Mesendoderm (in vitro differentiated cells): ENCODE measurements at regions not wholly inside any gene's neighbourhood (a gene's known extent, or its start where the extent isn't known, plus 50 kb on each side); places are given as distances from the start of the nearest gene placed in this dataset.

Experiments used
- DNase-seq: peaks from one replicate; pipeline ENCODE4 v3.0.0; 2013
- H2AK5ac ChIP-seq: 2 replicates; pipeline ENCODE4 v1.6.1; 2013; ENCODE audit warnings: low read length, inconsistent platforms
- H2BK120ac ChIP-seq: 2 replicates; pipeline ENCODE4 v1.6.1; 2013; ENCODE audit warnings: low read depth, mild to moderate bottlenecking, low read length, moderate library complexity, mixed read lengths
- H2BK15ac ChIP-seq: replicated peaks from 2 replicates; pipeline ENCODE4 v1.6.1; 2013; ENCODE audit warnings: low read depth, mild to moderate bottlenecking, moderate library complexity
- H2BK5ac ChIP-seq: 2 replicates; pipeline ENCODE4 v1.6.1; 2013; ENCODE audit warnings: low read length, inconsistent platforms
- H3K18ac ChIP-seq: 2 replicates; pipeline ENCODE4 v1.6.1; 2013; ENCODE audit warnings: mild to moderate bottlenecking, low read length, mixed read lengths
- H3K23ac ChIP-seq: one replicate; pipeline ENCODE4 v1.6.1; 2013; ENCODE audit warnings: low read length
- H3K27ac ChIP-seq: 2 replicates; pipeline ENCODE4 v1.5.1; 2013; ENCODE audit warnings: low read depth, mild to moderate bottlenecking, inconsistent platforms, low read length, moderate library complexity
- H3K27me3 ChIP-seq: 2 replicates; pipeline ENCODE4 v1.6.1; 2013; ENCODE audit warnings: low read length, control low read depth, mild to moderate bottlenecking, inconsistent platforms; ENCODE audit not compliant: insufficient read depth, poor library complexity
- H3K36me3 ChIP-seq: 2 replicates; pipeline ENCODE4 v1.6.1; 2013; ENCODE audit warnings: low read length, inconsistent platforms; ENCODE audit not compliant: control insufficient read depth, insufficient read depth
- H3K4ac ChIP-seq: one replicate; pipeline ENCODE4 v1.6.1; 2013; ENCODE audit warnings: low read depth, mild to moderate bottlenecking, low read length, moderate library complexity
- H3K4me1 ChIP-seq: 2 replicates; pipeline ENCODE4 v1.6.1; 2013; ENCODE audit warnings: low read depth, low read length, inconsistent platforms; ENCODE audit not compliant: control insufficient read depth
- H3K4me2 ChIP-seq: 2 replicates; pipeline ENCODE4 v1.6.1; 2013; ENCODE audit warnings: low read length
- H3K4me3 ChIP-seq: 2 replicates; pipeline ENCODE4 v1.5.1; 2013; ENCODE audit warnings: mild to moderate bottlenecking, low read length
- H3K56ac ChIP-seq: one replicate; pipeline ENCODE4 v1.6.1; 2013; ENCODE audit warnings: low read length
- H3K79me1 ChIP-seq: 2 replicates; pipeline ENCODE4 v1.6.1; 2013; ENCODE audit warnings: low read length, inconsistent platforms
- H3K79me2 ChIP-seq: 2 replicates; pipeline ENCODE4 v1.6.1; 2013; ENCODE audit warnings: mild to moderate bottlenecking, low read length; ENCODE audit not compliant: control insufficient read depth, insufficient read depth
- H3K9ac ChIP-seq: 2 replicates; pipeline ENCODE4 v1.6.1; 2013; ENCODE audit warnings: low read length, inconsistent platforms
- H4K5ac ChIP-seq: one replicate; pipeline ENCODE4 v1.6.1; 2013; ENCODE audit warnings: low read length
- H4K8ac ChIP-seq: one replicate; pipeline ENCODE4 v1.6.1; 2013; ENCODE audit warnings: low read depth, mild to moderate bottlenecking, control low read depth, low read length, moderate library complexity
- WGBS: extraction: QIAGEN DNeasy Blood & Tissue Kit; methylation state at CpG from one replicate; pipeline ENCODE4 v1.1.7; 2013; ENCODE audit warnings: low lambda C conversion rate, missing lambda C conversion rate; ENCODE audit not compliant: insufficient coverage; ENCODE audit errors: extremely low coverage; 5-methylcytosine and 5-hydroxymethylcytosine counted together

DNA sequence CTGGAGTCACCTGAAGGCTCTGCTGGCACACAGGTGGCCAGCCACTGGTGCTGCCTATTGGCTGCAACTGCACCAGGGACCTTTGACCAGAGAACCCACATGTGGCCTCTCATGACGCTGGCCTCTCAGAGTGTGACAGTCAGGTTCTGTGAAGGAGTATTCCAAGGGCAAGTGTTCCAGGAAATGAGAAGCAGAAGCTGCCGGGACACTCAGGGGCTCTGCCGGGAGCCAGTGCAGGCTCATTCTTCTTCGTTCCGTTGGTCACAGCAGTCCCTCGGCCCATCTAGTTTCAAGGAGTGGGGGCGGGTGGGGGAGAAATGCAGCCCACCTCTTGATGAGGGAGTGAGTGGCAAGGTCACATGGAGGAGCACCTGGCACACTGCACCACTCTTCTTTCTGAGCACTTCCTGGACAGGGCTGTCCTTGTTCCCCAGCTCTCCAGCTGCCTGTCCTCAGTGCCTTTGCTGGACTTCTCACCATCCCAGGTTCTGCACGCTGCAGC lies 237.5 kb downstream of the GADD45G start:
- Histone ChIP-seq H4K8ac (no peak overlapping the region), H3K27me3 (no peaks in the 10 kb centered on the region), H3K18ac (no peak overlapping the region), H4K5ac (no peak overlapping the region), H3K79me1 (no peaks in the 10 kb centered on the region), H3K79me2 (no peaks in the 10 kb centered on the region), H3K56ac (no peak overlapping the region), H3K27ac (no peak overlapping the region), H3K4me3 (no peak overlapping the region), H2BK15ac (no peak overlapping the region), H2BK5ac (no peak overlapping the region), H3K4me1 (no peaks in the 10 kb centered on the region), H3K23ac (no peak overlapping the region), H2BK120ac (no peak overlapping the region), H2AK5ac (no peak overlapping the region), H3K9ac (no peak overlapping the region), H3K4ac (no peak overlapping the region), H3K36me3 (no peaks in the 10 kb centered on the region), H3K4me2 (no peak overlapping the region)
- no CpG with 5 or more reads among the region's 8 CpGs for WGBS
- DNase-seq: no peak

DNA sequence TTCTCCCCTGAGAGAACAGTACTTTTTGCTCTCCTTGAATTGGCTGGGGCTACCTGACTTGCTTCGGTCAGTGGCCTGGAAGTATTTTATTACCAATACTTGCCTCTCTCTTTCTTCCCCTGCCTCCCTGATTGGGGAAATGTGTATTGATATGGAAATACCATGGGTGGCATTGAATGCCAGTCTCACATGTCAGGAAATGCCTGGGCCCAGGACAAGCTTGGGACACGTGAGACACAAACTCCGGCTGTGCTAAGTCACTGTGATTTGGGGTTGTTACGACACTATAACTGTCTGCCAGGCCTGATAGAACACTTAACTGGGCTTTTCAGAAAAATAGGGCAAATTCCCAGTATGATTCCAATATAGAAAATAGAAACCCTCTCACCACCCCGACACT lies 238.3 kb downstream of the GADD45G start:
- Histone ChIP-seq H3K36me3 (no peaks in the 10 kb centered on the region), H3K27ac (no peak overlapping the region), H3K4me2 (no peak overlapping the region), H3K4ac (no peak overlapping the region), H2BK5ac (no peak overlapping the region), H3K56ac (no peak overlapping the region), H3K79me2 (no peaks in the 10 kb centered on the region), H3K18ac (no peak overlapping the region), H3K4me3 (no peak overlapping the region), H3K4me1 (no peaks in the 10 kb centered on the region), H2BK15ac (no peak overlapping the region), H3K9ac (no peak overlapping the region), H3K27me3 (no peaks in the 10 kb centered on the region), H3K23ac (no peak overlapping the region), H2BK120ac (no peak overlapping the region), H3K79me1 (no peaks in the 10 kb centered on the region), H4K8ac (no peak overlapping the region), H4K5ac (no peak overlapping the region), H2AK5ac (no peak overlapping the region)
- no CpG with 5 or more reads among the region's 5 CpGs for WGBS
- no peak for DNase-seq

DNA sequence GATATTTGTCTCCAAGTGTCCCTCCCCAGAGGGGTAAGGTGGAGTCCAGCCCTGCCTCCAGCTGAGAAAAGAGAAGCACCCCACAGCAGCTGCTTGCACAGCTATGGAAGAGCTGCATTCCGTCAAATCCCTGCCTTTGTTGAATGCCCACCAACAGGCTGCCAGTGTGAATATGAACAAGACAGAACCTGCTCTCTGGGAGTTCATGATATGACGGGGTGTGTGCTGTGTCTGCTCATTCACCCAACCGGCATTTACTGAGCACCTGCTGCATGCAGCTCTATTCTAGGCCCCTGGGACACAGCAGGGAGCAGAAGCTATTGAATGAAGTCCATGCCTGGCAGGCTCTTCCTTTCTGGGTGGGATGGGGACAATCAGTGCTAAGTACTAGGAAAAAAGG lies 238.8 kb downstream of the GADD45G start:
- no peaks in the 10 kb centered on the region for H3K79me1 ChIP-seq
- H2AK5ac ChIP-seq: no peak overlapping the region
- H3K27ac ChIP-seq: no peak overlapping the region
- WGBS: no CpG with 5 or more reads among the region's 3 CpGs
- no peak overlapping the region for H4K8ac ChIP-seq
- no peak overlapping the region for H2BK15ac ChIP-seq
- no peak overlapping the region for H3K4me3 ChIP-seq
- H2BK5ac ChIP-seq: no peak overlapping the region
- no peaks in the 10 kb centered on the region for H3K4me1 ChIP-seq
- DNase-seq: no peak
- H3K18ac ChIP-seq: no peak overlapping the region
- H3K23ac ChIP-seq: no peak overlapping the region
- H3K9ac ChIP-seq: no peak overlapping the region
- H3K56ac ChIP-seq: no peak overlapping the region
- H3K4me2 ChIP-seq: no peak overlapping the region
- H3K36me3 ChIP-seq: no peaks in the 10 kb centered on the region
- H2BK120ac ChIP-seq: no peak overlapping the region
- no peak overlapping the region for H3K4ac ChIP-seq
- H4K5ac ChIP-seq: no peak overlapping the region
- H3K27me3 ChIP-seq: no peaks in the 10 kb centered on the region
- no peaks in the 10 kb centered on the region for H3K79me2 ChIP-seq

DNA sequence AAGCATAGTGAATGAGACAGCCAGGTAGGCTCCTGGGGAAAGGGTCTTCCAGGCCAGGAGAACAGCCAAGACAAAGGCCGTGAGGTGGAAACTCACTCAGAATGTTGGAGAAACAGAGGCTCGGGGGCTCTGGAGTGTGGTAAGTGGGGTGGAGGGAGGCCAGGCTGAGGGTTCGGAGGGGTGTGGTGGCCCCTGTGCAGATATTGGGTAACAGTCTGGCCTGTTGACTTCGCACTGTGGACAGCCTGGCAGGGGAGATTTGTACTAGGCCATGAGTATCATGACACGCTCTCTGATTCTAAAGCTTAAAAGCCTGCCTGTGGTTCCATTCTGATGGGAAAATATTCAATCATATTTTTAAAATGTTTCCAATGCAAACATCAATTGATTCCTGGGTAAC lies 239.3 kb downstream of the GADD45G start:
- no peak overlapping the region for H2BK5ac ChIP-seq
- H2BK120ac ChIP-seq: no peak overlapping the region
- no peaks in the 10 kb centered on the region for H3K27me3 ChIP-seq
- H3K4me3 ChIP-seq: no peak overlapping the region
- no peaks in the 10 kb centered on the region for H3K4me1 ChIP-seq
- no peak overlapping the region for H3K9ac ChIP-seq
- no peaks in the 10 kb centered on the region for H3K79me1 ChIP-seq
- no peak overlapping the region for H3K27ac ChIP-seq
- H2BK15ac ChIP-seq: no peak overlapping the region
- no peak for DNase-seq
- H3K18ac ChIP-seq: no peak overlapping the region
- no peak overlapping the region for H2AK5ac ChIP-seq
- no peak overlapping the region for H3K56ac ChIP-seq
- no peak overlapping the region for H3K4me2 ChIP-seq
- H3K4ac ChIP-seq: no peak overlapping the region
- no peaks in the 10 kb centered on the region for H3K36me3 ChIP-seq
- H4K5ac ChIP-seq: no peak overlapping the region
- H3K23ac ChIP-seq: no peak overlapping the region
- no peaks in the 10 kb centered on the region for H3K79me2 ChIP-seq
- no CpG with 5 or more reads among the region's 5 CpGs for WGBS
- no peak overlapping the region for H4K8ac ChIP-seq

DNA sequence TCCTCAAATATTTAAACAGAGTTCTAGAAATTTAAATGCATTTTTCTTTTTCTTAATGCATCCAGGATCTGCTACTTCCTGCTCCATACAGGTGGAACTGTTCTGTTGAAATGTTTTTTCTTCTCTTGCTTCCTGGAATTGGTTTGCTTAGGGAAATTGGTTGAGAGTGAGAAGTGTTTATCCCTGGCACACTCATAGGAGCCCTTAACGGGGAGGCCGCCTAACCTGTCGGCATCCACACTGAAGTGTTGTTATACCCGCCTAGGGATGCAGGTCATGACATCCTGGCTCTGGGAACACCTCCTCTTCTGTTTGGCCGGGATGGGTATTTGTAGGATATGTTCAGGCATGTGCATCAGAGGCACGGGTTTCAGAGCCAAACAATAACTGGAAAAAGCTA lies 239.7 kb downstream of the GADD45G start:
- no peak overlapping the region for H4K5ac ChIP-seq
- no peaks in the 10 kb centered on the region for H3K27me3 ChIP-seq
- no peak overlapping the region for H3K27ac ChIP-seq
- no peak overlapping the region for H3K4me3 ChIP-seq
- no peak overlapping the region for H2AK5ac ChIP-seq
- DNase-seq: no peak
- H3K56ac ChIP-seq: no peak overlapping the region
- H3K9ac ChIP-seq: no peak overlapping the region
- no peak overlapping the region for H3K18ac ChIP-seq
- no peak overlapping the region for H3K4ac ChIP-seq
- no peak overlapping the region for H2BK120ac ChIP-seq
- H4K8ac ChIP-seq: no peak overlapping the region
- H3K79me1 ChIP-seq: no peaks in the 10 kb centered on the region
- no peaks in the 10 kb centered on the region for H3K79me2 ChIP-seq
- no peaks in the 10 kb centered on the region for H3K36me3 ChIP-seq
- H3K23ac ChIP-seq: no peak overlapping the region
- H3K4me1 ChIP-seq: no peaks in the 10 kb centered on the region
- H2BK15ac ChIP-seq: no peak overlapping the region
- no peak overlapping the region for H2BK5ac ChIP-seq
- H3K4me2 ChIP-seq: no peak overlapping the region
- WGBS: no CpG with 5 or more reads among the region's 6 CpGs

DNA sequence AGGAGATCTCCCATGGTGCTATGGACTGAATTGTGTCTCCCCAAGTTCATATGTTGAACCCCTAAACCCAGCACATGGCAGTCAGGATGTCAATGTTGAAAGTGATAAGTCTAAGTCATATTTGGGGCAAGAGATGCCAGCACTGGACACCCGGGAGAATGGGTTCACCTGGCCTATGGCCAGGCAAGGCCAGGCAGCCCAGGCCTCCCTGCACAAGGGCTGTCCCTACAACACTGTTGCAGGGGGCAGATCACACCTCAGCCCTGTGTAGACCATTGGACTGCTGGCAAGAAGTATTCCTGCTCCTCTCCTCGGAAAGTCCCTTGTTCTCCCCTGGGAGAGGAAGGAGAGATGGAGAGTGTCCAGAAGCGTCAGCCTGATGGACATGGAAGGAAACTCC lies 240.5 kb downstream of the GADD45G start:
- no CpG with 5 or more reads among the region's 3 CpGs for WGBS
- Histone ChIP-seq H3K4me3 (no peak overlapping the region), H3K18ac (no peak overlapping the region), H3K9ac (no peak overlapping the region), H3K4me1 (no peaks in the 10 kb centered on the region), H2BK15ac (no peak overlapping the region), H2AK5ac (no peak overlapping the region), H3K4ac (no peak overlapping the region), H4K8ac (no peak overlapping the region), H3K36me3 (no peaks in the 10 kb centered on the region), H3K56ac (no peak overlapping the region), H4K5ac (no peak overlapping the region), H3K23ac (no peak overlapping the region), H3K4me2 (no peak overlapping the region), H3K27me3 (no peaks in the 10 kb centered on the region), H3K79me2 (no peaks in the 10 kb centered on the region), H2BK5ac (no peak overlapping the region), H3K79me1 (no peaks in the 10 kb centered on the region), H3K27ac (no peak overlapping the region), H2BK120ac (no peak overlapping the region)
- DNase-seq: no peak
